HG02970 (cell line): ENCODE measurements at regions not wholly inside any gene's neighbourhood (a gene's known extent, or its start where the extent isn't known, plus 50 kb on each side); places are given as distances from the start of the nearest gene placed in this dataset.

Source experiments
- ATAC-seq: cut with Tn5 transposase; IDR thresholded peaks from one replicate; pipeline ENCODE4 v1.9.1; 2021; ENCODE audit warnings: mild to moderate bottlenecking, moderate library complexity, moderate number of reproducible peaks; ENCODE audit not compliant: unreplicated experiment, low FRiP score

DNA sequence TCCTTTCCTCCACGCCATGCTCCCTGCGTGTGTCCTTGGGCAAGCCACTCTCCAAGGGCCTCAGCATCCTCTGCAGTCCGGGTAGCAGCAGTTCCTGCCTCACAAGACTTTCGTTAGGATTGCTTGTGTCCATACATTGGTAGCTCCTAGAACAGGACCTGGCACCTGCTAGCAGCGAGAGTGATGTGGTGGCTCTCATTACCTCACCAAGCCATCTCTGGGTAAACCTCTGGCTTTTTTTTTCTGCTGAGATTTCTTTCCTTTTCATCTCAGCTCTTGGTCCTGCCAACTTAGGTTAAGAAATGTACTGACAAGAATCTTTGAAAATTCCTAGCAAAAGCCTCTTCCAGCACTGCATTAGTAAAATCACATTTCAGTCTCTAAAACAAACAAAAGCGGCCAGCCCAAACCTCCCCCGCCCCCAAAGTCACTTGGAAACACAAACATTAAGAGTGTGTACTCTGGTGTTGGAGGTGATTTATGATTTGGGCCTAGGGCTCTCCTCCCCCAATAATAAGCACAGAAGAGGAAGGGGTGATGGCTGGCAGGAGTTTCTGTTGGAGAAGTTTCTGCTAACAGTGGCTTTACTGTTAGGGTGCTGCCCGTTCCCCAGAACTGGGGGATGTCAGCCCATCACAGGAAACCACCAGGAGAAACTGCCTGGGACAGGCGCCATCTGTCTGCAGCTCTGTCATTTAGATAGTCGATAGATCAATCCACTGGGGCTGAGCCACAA lies 199.2 kb downstream of the CD83 start:
- no peak for ATAC-seq

GRCh38 chr6:14317387-14317970 lies 199.9 kb downstream of the CD83 start:
- no peak for ATAC-seq

GRCh38 chr6:14320332-14320731 lies 202.8 kb downstream of the CD83 start:
- no peak for ATAC-seq

GRCh38 chr6:14321992-14322772 lies 204.6 kb downstream of the CD83 start:
- ATAC-seq, result no peak

DNA sequence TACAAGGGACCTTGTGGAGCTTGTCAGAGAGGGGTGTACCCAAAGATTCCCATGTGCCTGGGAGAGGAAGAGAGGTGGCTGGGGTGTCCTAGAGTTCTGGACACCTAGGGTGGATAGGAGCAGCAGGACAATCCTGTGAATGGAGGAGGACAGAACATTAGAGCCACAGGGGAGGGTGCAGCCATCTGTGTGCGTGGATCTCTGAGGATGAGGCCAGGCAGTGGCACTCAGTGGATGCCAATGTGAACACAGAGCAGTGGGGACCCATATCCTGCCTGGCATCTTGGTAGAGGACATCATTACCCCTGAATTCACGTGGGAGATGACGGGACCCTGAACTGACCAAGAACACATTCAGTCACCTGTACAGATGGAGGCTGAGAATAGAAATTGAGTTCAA lies 205.3 kb downstream of the CD83 start:
- no peak for ATAC-seq

- ATAC-seq, result no peak
Observed at GRCh38 chr6:14326774-14327173, 209.2 kb downstream of the CD83 start.

DNA sequence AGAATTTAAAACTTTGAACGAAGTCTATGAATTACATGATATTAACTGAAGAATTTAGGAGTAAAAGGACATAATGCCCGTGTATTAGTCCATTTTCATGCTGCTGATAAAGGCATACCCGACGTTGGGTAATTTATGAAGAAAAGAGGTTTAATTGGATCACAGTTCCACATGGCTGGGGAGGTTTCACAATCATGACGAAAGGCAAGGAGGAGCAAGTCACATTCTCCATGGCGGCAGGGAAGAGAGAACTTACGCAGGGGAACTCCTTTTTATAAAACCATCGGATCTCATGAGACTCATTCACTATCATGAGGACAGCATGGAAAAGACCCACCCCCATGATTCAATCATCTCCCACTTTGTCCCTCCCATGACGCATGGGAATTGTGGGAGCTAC lies 210.6 kb downstream of the CD83 start:
- no peak for ATAC-seq

DNA sequence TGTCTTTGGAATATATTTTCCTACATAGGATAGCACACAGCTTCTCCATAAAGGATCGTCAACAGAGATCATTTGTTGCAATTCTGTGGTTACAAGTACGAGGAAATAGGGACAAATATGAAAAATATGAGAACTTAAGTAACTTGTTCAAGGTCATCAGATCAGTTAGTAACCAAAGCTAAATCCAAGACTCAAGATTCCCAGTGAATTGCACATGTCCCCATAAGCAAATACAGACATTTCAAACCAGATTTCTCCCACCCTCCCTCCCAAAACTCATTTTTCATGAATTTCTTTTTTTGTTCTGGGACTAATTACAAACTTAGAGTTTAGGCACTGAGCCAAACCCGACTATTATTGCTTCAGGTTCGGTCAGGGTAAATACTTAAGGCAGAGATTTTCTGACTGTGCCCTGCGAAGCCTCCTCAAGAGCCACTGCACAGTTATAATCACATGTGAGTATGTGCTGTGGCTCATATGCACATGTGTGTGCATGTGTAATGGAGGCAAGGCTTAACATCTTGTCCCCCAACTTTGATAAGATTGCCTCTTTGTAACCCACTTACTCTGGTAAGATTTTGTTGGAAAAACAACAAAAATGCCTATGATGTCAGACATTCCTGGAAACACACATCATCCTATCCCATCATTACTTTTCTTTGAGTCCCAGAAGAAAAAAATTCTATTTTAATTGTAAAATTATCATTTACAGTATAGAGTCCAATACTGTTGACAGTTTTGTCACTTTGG lies 216.2 kb downstream of the CD83 start:
- no peak for ATAC-seq

DNA sequence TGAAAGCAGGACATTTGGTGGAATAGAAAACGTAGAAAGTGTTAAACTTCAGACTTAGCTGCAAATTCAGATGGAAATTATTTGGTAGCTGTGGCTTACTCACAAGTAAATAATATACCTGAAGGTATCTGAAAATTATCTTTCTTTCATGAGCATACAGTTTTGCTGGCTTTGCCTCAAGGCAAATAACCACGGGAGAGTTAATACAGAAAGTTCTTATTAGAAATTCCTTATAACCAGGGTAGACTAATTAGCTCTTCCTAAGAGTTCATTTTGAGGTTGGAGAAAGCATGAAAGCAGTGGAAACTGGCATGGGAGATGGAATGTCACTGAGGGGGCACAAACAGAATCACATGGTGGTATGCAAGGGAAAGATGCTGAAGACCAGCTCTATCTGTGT lies 217.5 kb downstream of the CD83 start:
- ATAC-seq, result no peak

- no peak for ATAC-seq
Observed at GRCh38 chr6:14337152-14337551, 219.6 kb downstream of the CD83 start.

DNA sequence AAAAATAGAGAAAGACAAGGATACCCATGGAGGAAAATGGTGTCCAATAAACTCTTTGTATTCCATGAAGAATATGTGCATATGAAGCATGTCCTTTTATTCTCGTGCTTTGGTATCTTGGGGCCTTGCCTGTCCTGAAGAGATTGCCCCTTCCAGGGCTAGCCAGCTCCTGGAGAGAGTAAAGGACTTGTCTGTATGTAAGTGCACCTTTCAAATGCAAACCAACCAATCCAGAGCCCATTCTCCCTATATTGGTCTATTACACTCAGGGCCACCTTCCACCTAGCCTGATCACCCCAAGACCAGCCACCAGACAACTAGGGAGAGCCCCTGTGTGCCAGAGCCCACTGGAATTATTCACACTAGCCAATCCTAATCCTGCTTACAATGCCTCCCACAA lies 221.6 kb downstream of the CD83 start:
- ATAC-seq, result no peak

GRCh38 chr6:14339711-14340584 lies 222.4 kb downstream of the CD83 start:
- ATAC-seq, result no peak

DNA sequence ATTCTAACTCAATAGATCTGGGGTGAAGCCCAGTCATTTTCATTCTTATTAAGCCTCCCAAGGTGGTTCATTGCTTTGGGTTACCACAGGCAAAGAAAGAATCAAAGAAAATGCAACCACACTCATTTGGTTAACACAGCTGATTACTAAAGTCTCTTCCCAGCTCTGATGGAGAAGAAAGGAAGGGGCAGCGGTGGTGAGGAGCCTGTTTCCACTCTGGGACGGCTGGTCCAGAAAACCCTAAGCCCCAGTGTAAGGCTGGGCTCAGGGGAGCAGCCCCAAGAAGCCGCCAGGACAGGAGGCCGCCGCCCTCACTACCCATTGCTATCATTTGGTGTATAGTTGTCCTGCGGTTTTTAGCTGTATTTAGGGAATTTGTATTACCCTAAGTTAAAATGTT lies 226.9 kb downstream of the CD83 start:
- no peak for ATAC-seq

GRCh38 chr6:14348389-14348788 lies 230.8 kb downstream of the CD83 start:
- ATAC-seq, result no peak

DNA sequence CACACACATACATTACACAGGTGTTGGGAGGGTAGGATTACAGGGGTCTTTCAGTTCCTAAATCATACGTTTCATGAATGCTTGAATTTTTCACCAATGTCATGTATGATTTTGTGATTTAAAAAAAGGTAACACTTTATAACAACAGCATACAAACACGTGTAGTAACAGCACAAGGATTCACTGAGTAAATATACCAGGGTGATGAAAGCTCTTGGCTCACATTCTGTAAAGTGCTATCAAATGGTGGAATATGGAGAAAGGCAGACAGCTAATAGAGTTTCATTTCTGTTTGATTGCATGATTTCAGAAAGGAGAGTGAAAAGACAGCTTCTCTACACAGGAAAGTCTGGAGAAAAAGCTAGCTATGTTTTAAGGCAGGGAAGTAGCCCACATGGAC lies 231.9 kb downstream of the CD83 start:
- ATAC-seq, result no peak

GRCh38 chr6:14350210-14350609 lies 232.6 kb downstream of the CD83 start:
- no peak for ATAC-seq

DNA sequence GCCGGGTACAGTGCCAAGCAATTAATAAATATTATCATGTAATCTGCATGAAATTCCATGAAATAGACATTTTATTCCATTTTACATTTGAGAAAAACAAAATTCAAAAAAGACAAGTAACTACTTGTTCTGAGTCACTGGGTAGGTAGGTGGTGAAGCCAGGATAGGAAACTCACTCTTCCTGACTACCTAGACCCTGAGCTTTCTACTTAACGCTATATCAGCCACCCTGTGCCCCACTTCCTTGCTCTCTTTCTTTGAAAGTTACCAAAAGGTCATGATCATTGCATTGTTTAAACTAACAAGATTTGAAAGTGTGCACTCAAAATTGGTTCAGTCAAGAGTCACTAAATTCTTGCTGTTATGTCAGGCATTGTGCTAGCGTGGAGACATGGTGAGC lies 235.7 kb downstream of the CD83 start:
- no peak for ATAC-seq

DNA sequence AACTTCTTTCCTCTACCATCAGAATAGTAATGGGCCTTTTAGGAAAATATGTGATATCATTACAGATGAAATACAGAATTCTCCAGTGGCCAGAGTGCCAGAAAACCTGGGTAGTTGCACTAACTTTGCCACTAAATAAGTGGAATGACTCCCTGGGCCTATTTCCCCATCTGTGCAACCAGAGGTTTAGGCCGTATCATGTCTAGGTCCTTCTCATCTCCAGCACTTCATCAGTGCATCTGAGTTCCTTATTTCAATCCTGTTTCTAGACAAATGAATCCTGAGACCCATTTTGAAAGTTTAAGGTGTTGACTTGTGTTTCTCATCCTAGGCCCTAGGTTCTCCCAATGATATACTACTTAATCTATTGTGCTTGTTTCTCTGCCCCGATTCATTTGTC lies 236.2 kb downstream of the CD83 start:
- ATAC-seq, result no peak

DNA sequence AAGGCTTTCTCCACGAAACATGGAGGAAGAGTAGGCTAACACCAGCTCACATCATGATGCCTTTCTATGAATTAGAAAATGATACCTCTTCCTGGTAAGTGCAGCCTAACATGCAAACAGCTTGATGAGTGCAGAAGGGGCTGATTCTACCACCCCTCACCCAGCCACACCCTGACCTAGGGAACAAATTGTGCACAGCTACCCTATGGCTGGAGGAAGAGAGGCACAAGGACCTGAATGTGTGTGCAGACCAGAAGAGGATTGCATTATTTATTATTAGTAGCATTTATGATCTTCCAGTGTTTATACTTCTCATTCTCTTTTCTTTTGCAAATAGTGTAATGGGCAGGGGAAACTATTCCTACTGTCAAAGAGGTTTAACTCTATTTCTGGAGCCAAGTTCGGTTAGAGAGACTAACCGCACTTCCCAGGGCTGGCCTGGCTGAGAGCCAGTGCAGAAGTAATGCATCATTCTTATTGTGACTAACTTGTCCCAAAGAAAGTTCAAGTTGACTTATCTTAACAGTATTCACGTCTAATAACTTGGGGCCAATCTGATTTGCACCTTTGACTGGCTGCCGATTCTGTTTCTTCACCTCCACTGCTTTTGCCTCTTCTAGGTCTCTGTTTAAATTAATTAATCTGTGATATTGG lies 237.5 kb downstream of the CD83 start:
- ATAC-seq, result no peak

GRCh38 chr6:14359438-14359837 lies 241.9 kb downstream of the CD83 start:
- ATAC-seq, result no peak
